H1 (cell line): ENCODE measurements at regions not wholly inside any gene's neighbourhood (a gene's known extent, or its start where the extent isn't known, plus 50 kb on each side); places are given as distances from the start of the nearest gene placed in this dataset.

Source experiments
- ATF2 ChIP-seq: IDR thresholded peaks from 2 replicates; pipeline ENCODE4 v1.6.1; 2012; ENCODE audit warnings: low read length, inconsistent platforms
- CBX5 ChIP-seq: fragments of 300-800, 300-1000 bp; sonication (generic); IDR thresholded peaks from 2 replicates; pipeline ENCODE4 v1.7.1; 2016; ENCODE audit warnings: antibody characterized with exemption, low read length, low read depth
- CHD1 ChIP-seq: IDR thresholded peaks from 2 replicates; pipeline ENCODE4 v1.6.1; 2012; ENCODE audit warnings: low read depth, low read length, improper control_type of control experiment
- KDM1A ChIP-seq: fragments of 200-600, 300-600 bp; sonication (generic); IDR thresholded peaks from 2 replicates; pipeline ENCODE4 v1.7.1; 2016; ENCODE audit warnings: mild to moderate bottlenecking, low read length, borderline replicate concordance
- POLR2A ChIP-seq, 2 experiments: IDR thresholded peaks; 1 replicate in 1 of 2; 2 replicates in 1 of 2; pipeline ENCODE4 v1.6.1; 2011; ENCODE audit warnings: low read depth in 2 of 2, low read length in 2 of 2, mild to moderate bottlenecking in 2 of 2; ENCODE audit errors: control extremely low read depth in 1 of 2
- POLR2AphosphoS5 ChIP-seq: IDR thresholded peaks from 2 replicates; pipeline ENCODE4 v1.6.1; 2011; ENCODE audit warnings: low read depth, low read length
- RAD21 ChIP-seq, 2 experiments: IDR thresholded peaks in 1 of 2; conservative IDR thresholded peaks in 1 of 2; 2 replicates each; pipeline ENCODE4 v1.6.1; 2011; ENCODE audit warnings: low read depth in 2 of 2, low read length in 2 of 2, improper control_type of control experiment in 1 of 2, inconsistent platforms in 1 of 2, mild to moderate bottlenecking in 1 of 2, moderate library complexity in 1 of 2
- SIN3A ChIP-seq, 2 experiments: IDR thresholded peaks in 1 of 2; conservative IDR thresholded peaks in 1 of 2; 2 replicates each; pipeline ENCODE4 v1.6.1; 2011 to 2012; ENCODE audit warnings: low read length in 2 of 2, improper control_type of control experiment in 1 of 2, low read depth in 1 of 2, mild to moderate bottlenecking in 1 of 2
- SP2 ChIP-seq: IDR thresholded peaks from 2 replicates; pipeline ENCODE4 v1.6.1; 2012; ENCODE audit warnings: mild to moderate bottlenecking, low read length, inconsistent platforms
- SUZ12 ChIP-seq: fragments of 200-600 bp; sonication (generic); IDR thresholded peaks from 2 replicates; pipeline ENCODE4 v1.6.1; 2012; ENCODE audit warnings: mild to moderate bottlenecking, inconsistent platforms, low read length, moderate library complexity, mixed read lengths
- TAF1 ChIP-seq: IDR thresholded peaks from 2 replicates; pipeline ENCODE4 v1.6.1; 2011; ENCODE audit warnings: mild to moderate bottlenecking, low read depth, low read length
- TEAD4 ChIP-seq: IDR thresholded peaks from 2 replicates; pipeline ENCODE4 v1.6.1; 2012; ENCODE audit warnings: low read depth, low read length, inconsistent platforms, mixed read lengths
- TF ChIP-seq, protein P1 (sequence below), 3 experiments: IDR thresholded peaks; 1 replicate in 2 of 3; 2 replicates in 1 of 3; pipeline versions ENCODE4 v1.5.1 to v1.6.1; 2011; ENCODE audit warnings: low read length in 3 of 3, mild to moderate bottlenecking in 3 of 3, inconsistent platforms in 2 of 3, low read depth in 1 of 3, moderate library complexity in 1 of 3; ENCODE audit not compliant: insufficient read depth in 1 of 3; ENCODE audit errors: control extremely low read depth in 1 of 3
- TF ChIP-seq, protein P2 (sequence below): IDR thresholded peaks from 2 replicates; pipeline ENCODE4 v1.6.1; 2011; ENCODE audit warnings: low read length, improper control_type of control experiment

DNA sequence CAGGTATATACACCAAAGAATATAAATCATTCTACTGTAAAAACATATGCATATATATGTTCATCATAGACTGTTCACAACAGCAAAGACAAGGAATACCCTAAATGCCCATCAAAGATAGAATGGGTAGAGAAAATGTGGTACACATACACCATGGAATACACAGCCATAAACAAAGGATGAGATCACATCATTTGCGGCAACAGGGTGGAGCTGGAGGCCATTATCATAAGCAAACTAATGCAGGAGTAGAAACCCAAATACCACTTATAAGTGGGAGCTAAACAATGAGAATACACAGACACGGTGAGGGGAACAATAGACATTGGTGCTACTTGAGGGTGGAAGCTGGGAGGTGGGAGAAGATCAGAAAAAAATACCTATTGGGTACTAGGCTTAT lies 117.6 kb downstream of the COX7C start:
- TF ChIP-seq POLR2A (IDR thresholded peaks at IDR 0.05; ENCODE audit: control extremely low read depth in 1 of 2, low read depth in 2 of 2, low read length in 2 of 2) (no peak), SUZ12 (no peak), POLR2AphosphoS5 (no peak), KDM1A (no peak), TAF1 (no peak), SP2 (no peak), CBX5 (no peak), CHD1 (no peak), ATF2 (no peak), RAD21 (IDR thresholded peaks at IDR 0.05 in 1 of 2, conservative IDR thresholded peaks at IDR 0.05 in 1 of 2; ENCODE audit: low read depth in 2 of 2, low read length in 2 of 2) (no peak), TEAD4 (no peak), SIN3A (conservative IDR thresholded peaks at IDR 0.05 in 1 of 2, IDR thresholded peaks at IDR 0.05 in 1 of 2; ENCODE audit: low read depth in 1 of 2, low read length in 2 of 2) (no peak)
- TF ChIP-seq, protein P1, sequence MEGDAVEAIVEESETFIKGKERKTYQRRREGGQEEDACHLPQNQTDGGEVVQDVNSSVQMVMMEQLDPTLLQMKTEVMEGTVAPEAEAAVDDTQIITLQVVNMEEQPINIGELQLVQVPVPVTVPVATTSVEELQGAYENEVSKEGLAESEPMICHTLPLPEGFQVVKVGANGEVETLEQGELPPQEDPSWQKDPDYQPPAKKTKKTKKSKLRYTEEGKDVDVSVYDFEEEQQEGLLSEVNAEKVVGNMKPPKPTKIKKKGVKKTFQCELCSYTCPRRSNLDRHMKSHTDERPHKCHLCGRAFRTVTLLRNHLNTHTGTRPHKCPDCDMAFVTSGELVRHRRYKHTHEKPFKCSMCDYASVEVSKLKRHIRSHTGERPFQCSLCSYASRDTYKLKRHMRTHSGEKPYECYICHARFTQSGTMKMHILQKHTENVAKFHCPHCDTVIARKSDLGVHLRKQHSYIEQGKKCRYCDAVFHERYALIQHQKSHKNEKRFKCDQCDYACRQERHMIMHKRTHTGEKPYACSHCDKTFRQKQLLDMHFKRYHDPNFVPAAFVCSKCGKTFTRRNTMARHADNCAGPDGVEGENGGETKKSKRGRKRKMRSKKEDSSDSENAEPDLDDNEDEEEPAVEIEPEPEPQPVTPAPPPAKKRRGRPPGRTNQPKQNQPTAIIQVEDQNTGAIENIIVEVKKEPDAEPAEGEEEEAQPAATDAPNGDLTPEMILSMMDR (IDR thresholded peaks at IDR 0.05; ENCODE audit: control extremely low read depth in 1 of 3, insufficient read depth in 1 of 3, low read depth in 1 of 3, low read length in 3 of 3): no peak
- TF ChIP-seq, protein P2, sequence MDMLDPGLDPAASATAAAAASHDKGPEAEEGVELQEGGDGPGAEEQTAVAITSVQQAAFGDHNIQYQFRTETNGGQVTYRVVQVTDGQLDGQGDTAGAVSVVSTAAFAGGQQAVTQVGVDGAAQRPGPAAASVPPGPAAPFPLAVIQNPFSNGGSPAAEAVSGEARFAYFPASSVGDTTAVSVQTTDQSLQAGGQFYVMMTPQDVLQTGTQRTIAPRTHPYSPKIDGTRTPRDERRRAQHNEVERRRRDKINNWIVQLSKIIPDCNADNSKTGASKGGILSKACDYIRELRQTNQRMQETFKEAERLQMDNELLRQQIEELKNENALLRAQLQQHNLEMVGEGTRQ: no peak
